Small intestine (tissue), 7 donors: ENCODE measurements at regions not wholly inside any gene's neighbourhood (a gene's known extent, or its start where the extent isn't known, plus 50 kb on each side); places are given as distances from the start of the nearest gene placed in this dataset.

Experiments
- DNase-seq, 2 donors: peaks; one replicate each; pipeline versions ENCODE4 v3.0.0 to v3.0.0-alpha.2; 2013
- FAIRE-seq: peaks from 2 replicates; lab custom pipeline; 2012; peaks lifted over from hg19 to GRCh38; lab: Jason Lieb, UNC
- H3K27ac ChIP-seq, 3 donors: one replicate each; pipeline ENCODE4 v1.5.1; 2013; ENCODE audit warnings: low read length in 2 of 3, mild to moderate bottlenecking in 2 of 3, control low read depth in 1 of 3, inconsistent platforms in 1 of 3, low read depth in 1 of 3, moderate library complexity in 1 of 3
- H3K27me3 ChIP-seq, 3 donors: one replicate each; pipeline ENCODE4 v1.6.1; 2013; ENCODE audit warnings: low read length in 3 of 3, inconsistent platforms in 1 of 3; ENCODE audit not compliant: control insufficient read depth in 3 of 3, insufficient read depth in 3 of 3
- H3K36me3 ChIP-seq, 3 donors: one replicate each; pipeline ENCODE4 v1.6.1; 2013; ENCODE audit warnings: low read length in 3 of 3, inconsistent platforms in 1 of 3, low read depth in 1 of 3, mild to moderate bottlenecking in 1 of 3, moderate library complexity in 1 of 3; ENCODE audit not compliant: control insufficient read depth in 3 of 3, insufficient read depth in 2 of 3
- H3K4me1 ChIP-seq, 3 donors: one replicate each; pipeline ENCODE4 v1.6.1; 2013; ENCODE audit warnings: low read length in 2 of 3, inconsistent platforms in 1 of 3, low read depth in 1 of 3, mild to moderate bottlenecking in 1 of 3, moderate library complexity in 1 of 3; ENCODE audit not compliant: control insufficient read depth in 3 of 3, insufficient read depth in 2 of 3
- H3K4me3 ChIP-seq, 3 donors: one replicate each; pipeline ENCODE4 v1.5.1; 2013; ENCODE audit warnings: low read length in 3 of 3, control low read depth in 1 of 3, inconsistent platforms in 1 of 3, low read depth in 1 of 3, mild to moderate bottlenecking in 1 of 3, moderate library complexity in 1 of 3
- H3K9me3 ChIP-seq, 2 donors: one replicate each; pipeline ENCODE4 v1.6.1; 2013; ENCODE audit warnings: low read depth in 1 of 2, low read length in 1 of 2; ENCODE audit not compliant: control insufficient read depth in 2 of 2, insufficient read depth in 1 of 2
- WGBS, 3 donors: extraction: QIAGEN DNeasy Blood & Tissue Kit; methylation state at CpG; one replicate each; pipeline ENCODE4 v1.1.7; 2013; 5-methylcytosine and 5-hydroxymethylcytosine counted together
- donor health status: healthy with polysubstance abuse.
- donor health status: control.
- donor health status: control.
- donor health status: Bipolar disorder and iron deficiency.
- donor health status: healthy.

GRCh38 chr3:159191447-159191846 is 389.6 kb downstream of the MFSD1 start:
- no peak overlapping the region for H3K4me3 ChIP-seq
- FAIRE-seq (no peak), DNase-seq (no peak)
- no peaks in the 10 kb centered on the region for H3K9me3 ChIP-seq
- no peaks in the 10 kb centered on the region for H3K36me3 ChIP-seq
- H3K4me1 ChIP-seq: no peaks in the 10 kb centered on the region
- 66 to 78% (median 68%) methylated on average over 4 of the region's 4 CpGs for WGBS, 3 donors
- H3K27ac ChIP-seq: no peak overlapping the region
- no peaks in the 10 kb centered on the region for H3K27me3 ChIP-seq

- Histone ChIP-seq H3K27ac (no peak overlapping the region), H3K36me3 (no peaks in the 10 kb centered on the region), H3K27me3 (no peaks in the 10 kb centered on the region), H3K9me3 (peaks cover 0 to 3% of the 10 kb centered on the region in 2 donors), H3K4me1 (no peaks in the 10 kb centered on the region), H3K4me3 (no peak overlapping the region)
- FAIRE-seq (no peak), DNase-seq (no peak)
- WGBS, 3 donors: 88 to 95% (median 92%) methylated on average over 1 of the region's 1 CpG
Measured at GRCh38 chr3:159196359-159196758, 394.5 kb downstream of the MFSD1 start.

DNA sequence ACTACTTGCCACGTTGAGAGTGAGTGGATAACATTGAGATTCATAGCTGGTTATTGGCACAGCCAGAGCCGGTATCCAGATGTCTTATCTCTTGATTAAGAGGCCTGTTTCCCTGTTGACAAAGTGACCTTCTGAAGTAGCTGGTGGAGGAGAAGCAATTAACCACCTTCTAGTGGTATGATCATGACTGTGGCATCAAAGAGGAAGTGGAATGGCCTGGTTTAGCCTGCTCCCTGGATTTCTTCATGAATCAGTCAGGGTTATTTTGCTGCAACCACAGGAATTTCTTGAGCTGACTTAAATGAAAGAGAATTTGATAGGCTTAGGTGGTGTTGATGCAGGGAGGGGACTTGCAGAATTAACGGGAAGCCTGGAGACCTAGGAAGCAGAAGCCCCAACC is 398.3 kb downstream of the MFSD1 start:
- WGBS, 3 donors: 47 to 71% (median 69%) methylated on average over 3 of the region's 3 CpGs
- no peak for FAIRE-seq
- Histone ChIP-seq H3K27me3 (no peaks in the 10 kb centered on the region), H3K4me3 (no peak overlapping the region), H3K36me3 (no peaks in the 10 kb centered on the region), H3K9me3 (peaks cover 0 to 6% of the 10 kb centered on the region in 2 donors), H3K27ac (no peak overlapping the region), H3K4me1 (no peaks in the 10 kb centered on the region)
- no peak for DNase-seq

- no peak for DNase-seq
- WGBS, 3 donors: 54 to 81% (median 65%) methylated on average over 2 of the region's 2 CpGs
- FAIRE-seq: no peak
- Histone ChIP-seq H3K9me3 (peaks cover 0 to 3% of the 10 kb centered on the region in 2 donors), H3K36me3 (no peaks in the 10 kb centered on the region), H3K27ac (no peak overlapping the region), H3K4me1 (no peaks in the 10 kb centered on the region), H3K4me3 (no peak overlapping the region), H3K27me3 (no peaks in the 10 kb centered on the region)
Measured at GRCh38 chr3:159208050-159208449, 406.2 kb downstream of the MFSD1 start.

DNA sequence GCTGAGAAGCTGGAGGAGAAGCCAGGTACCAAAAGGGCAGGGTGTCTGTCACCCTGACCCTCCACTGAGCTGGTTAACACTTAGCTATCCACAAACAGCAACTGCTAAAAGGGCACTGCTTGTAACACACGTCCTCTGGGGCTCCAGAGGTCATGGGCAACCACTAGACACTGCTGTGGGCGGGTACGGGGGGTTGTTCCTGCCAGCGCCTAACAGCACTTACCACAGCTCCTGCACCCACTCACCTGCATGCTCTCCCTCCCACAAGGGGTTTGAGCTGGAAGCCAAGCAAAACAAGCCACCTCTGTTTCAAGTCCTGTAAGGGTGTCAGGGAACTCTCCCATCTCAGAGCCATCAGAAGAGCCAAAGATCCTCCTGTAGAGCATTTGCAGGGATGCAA is 407.6 kb downstream of the MFSD1 start:
- H3K27me3 ChIP-seq: no peaks in the 10 kb centered on the region
- 58 to 75% (median 74%) methylated on average over 4 of the region's 4 CpGs for WGBS, 3 donors
- no peak for FAIRE-seq

GRCh38 chr3:159210336-159210735 is 408.5 kb downstream of the MFSD1 start:
- H3K27ac ChIP-seq: no peak overlapping the region
- H3K36me3 ChIP-seq: no peaks in the 10 kb centered on the region
- no peaks in the 10 kb centered on the region for H3K9me3 ChIP-seq
- H3K4me3 ChIP-seq: no peak overlapping the region
- no peaks in the 10 kb centered on the region for H3K4me1 ChIP-seq
- FAIRE-seq (no peak), DNase-seq (no peak)
- no peaks in the 10 kb centered on the region for H3K27me3 ChIP-seq
- 83 to 93% (median 90%) methylated on average over 1 of the region's 1 CpG for WGBS, 3 donors

More for the DNA sequence above, 407.6 kb downstream of the MFSD1 start:
- no peaks in the 10 kb centered on the region for H3K36me3 ChIP-seq
- H3K4me3 ChIP-seq: no peak overlapping the region
- no peak for DNase-seq
- no peaks in the 10 kb centered on the region for H3K4me1 ChIP-seq
- H3K9me3 ChIP-seq: peaks cover 0 to 3% of the 10 kb centered on the region in 2 donors
- H3K27ac ChIP-seq: no peak overlapping the region

DNA sequence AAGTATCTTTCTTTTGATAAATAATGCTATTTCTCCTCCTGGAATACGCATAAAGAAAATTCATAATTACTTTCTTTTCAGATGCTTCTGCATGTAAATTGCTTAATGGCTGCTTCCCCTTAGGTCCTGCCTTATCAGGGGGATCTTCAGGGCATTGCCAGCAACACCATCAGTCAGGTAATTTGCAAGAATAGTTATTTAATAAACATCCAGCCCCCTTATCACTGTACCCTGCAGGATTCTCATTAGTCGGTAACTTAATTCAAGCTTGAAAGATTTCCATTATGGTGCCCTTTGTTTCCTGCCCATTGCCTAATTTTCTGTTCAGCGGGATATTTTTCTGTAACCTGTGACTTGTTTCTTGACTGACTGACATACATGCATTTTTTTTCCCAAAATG is 414.5 kb downstream of the MFSD1 start:
- Histone ChIP-seq H3K4me3 (no peak overlapping the region), H3K27me3 (no peaks in the 10 kb centered on the region), H3K27ac (no peak overlapping the region), H3K36me3 (no peaks in the 10 kb centered on the region), H3K9me3 (no peaks in the 10 kb centered on the region), H3K4me1 (no peaks in the 10 kb centered on the region)
- 87 to 95% (median 92%) methylated on average over 3 of the region's 3 CpGs for WGBS, 3 donors
- DNase-seq (no peak), FAIRE-seq (no peak)

DNA sequence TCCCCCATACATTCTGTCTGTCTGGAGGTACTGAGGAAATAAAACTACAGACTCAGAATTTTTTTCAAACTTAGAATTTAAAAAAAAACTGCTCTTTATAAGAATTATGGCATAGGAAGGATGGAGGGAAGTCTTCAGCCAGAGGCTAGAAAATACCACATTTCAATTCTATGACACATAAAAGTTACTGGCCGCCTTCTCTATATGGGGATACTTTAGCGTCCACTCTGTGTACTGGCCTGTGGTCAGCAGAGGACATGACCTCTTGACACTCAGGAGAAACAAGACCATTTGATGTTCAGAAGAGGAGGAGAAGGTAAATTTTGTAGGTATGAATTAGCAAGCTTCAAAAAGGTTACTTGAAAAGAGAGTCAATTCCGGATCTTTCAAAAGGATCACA is 417.4 kb downstream of the MFSD1 start:
- Histone ChIP-seq H3K27ac (no peak overlapping the region), H3K36me3 (no peaks in the 10 kb centered on the region), H3K4me1 (no peaks in the 10 kb centered on the region), H3K4me3 (no peak overlapping the region), H3K27me3 (no peaks in the 10 kb centered on the region), H3K9me3 (no peaks in the 10 kb centered on the region)
- no peak for FAIRE-seq
- DNase-seq: no peak
- WGBS, 3 donors: 94 to 98% (median 95%) methylated on average over 3 of the region's 3 CpGs

DNA sequence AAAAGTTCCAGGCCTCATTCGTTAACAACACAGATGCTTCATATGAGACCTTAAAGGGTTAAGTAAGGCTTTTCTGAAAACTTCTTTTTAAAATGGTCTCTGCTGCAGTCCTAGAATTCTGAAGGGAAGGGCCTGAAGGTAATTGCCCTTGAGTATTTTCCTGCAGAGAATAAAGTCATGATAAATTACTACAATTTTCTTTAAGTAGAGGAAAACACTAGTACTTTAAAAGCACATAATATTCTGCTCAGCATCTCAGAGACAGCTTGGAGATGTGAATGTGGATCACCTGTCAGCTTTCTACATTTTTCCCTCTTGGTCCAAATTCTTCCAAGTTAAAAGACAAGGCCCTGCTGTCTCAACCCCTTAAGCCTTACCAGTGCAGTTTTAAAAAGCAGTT is 419.5 kb downstream of the MFSD1 start:
- WGBS, 3 donors: 65 to 81% (median 69%) methylated on average over 1 of the region's 1 CpG
- Histone ChIP-seq H3K9me3 (no peaks in the 10 kb centered on the region), H3K27ac (no peak overlapping the region), H3K27me3 (no peaks in the 10 kb centered on the region), H3K4me1 (no peaks in the 10 kb centered on the region), H3K36me3 (no peaks in the 10 kb centered on the region), H3K4me3 (no peak overlapping the region)
- FAIRE-seq (no peak), DNase-seq (no peak)
